ENCODE measurements at regions not wholly inside any gene's neighbourhood (a gene's known extent, or its start where the extent isn't known, plus 50 kb on each side); places are given as distances from the start of the nearest gene placed in this dataset.

GRCh38 chr12:118921761-118922160 is 59.6 kb upstream of the SRRM4 start:
- no peaks in the 10 kb centered on the region for H3K36me3 Mint-ChIP-seq (ENCODE audit: insufficient read depth, unreplicated experiment)
- H3K9me3 Mint-ChIP-seq (ENCODE audit: low read depth, unreplicated experiment): no peaks in the 10 kb centered on the region
- H3K4me3 Mint-ChIP-seq (ENCODE audit: low read depth, unreplicated experiment): no peak overlapping the region
- no TSS peak for BruUV-seq (replicated peaks)
- no peak for TF ChIP-seq CTCF (IDR thresholded peaks at IDR 0.05; ENCODE audit: unreplicated experiment)
- H3K27ac Mint-ChIP-seq (ENCODE audit: unreplicated experiment): no peak overlapping the region
- no peak for DNase-seq
- CTCF ChIA-PET: no interaction called here
- intact Hi-C loops (cut with micrococcal nuclease; ENCODE audit: unreplicated experiment): no loop called here
- H3K4me1 Mint-ChIP-seq (ENCODE audit: low read depth, unreplicated experiment): no peaks in the 10 kb centered on the region
- H3K27me3 Mint-ChIP-seq (ENCODE audit: unreplicated experiment): no peaks in the 10 kb centered on the region

GRCh38 chr12:118922405-118922804 is 58.9 kb upstream of the SRRM4 start:
- Mint-ChIP-seq H3K27me3 (ENCODE audit: unreplicated experiment) (no peaks in the 10 kb centered on the region), H3K4me1 (ENCODE audit: low read depth, unreplicated experiment) (no peaks in the 10 kb centered on the region), H3K36me3 (ENCODE audit: insufficient read depth, unreplicated experiment) (no peaks in the 10 kb centered on the region), H3K4me3 (ENCODE audit: low read depth, unreplicated experiment) (no peak overlapping the region), H3K27ac (ENCODE audit: unreplicated experiment) (no peak overlapping the region), H3K9me3 (ENCODE audit: low read depth, unreplicated experiment) (no peaks in the 10 kb centered on the region)
- BruUV-seq (replicated peaks): no TSS peak
- intact Hi-C loops (cut with micrococcal nuclease; ENCODE audit: unreplicated experiment): no loop called here
- CTCF ChIA-PET: no interaction called here
- DNase-seq: no peak
- TF ChIP-seq CTCF (IDR thresholded peaks at IDR 0.05; ENCODE audit: unreplicated experiment): no peak

- DNase-seq: no peak
- H3K9me3 Mint-ChIP-seq (ENCODE audit: low read depth, unreplicated experiment): peaks cover 4% of the 10 kb centered on the region
- BruUV-seq (replicated peaks): no TSS peak
- TF ChIP-seq CTCF (IDR thresholded peaks at IDR 0.05; ENCODE audit: unreplicated experiment): no peak
- intact Hi-C loops (cut with micrococcal nuclease; ENCODE audit: unreplicated experiment): no loop called here
- H3K36me3 Mint-ChIP-seq (ENCODE audit: insufficient read depth, unreplicated experiment): no peaks in the 10 kb centered on the region
- no peaks in the 10 kb centered on the region for H3K27me3 Mint-ChIP-seq (ENCODE audit: unreplicated experiment)
- no peak overlapping the region for H3K4me3 Mint-ChIP-seq (ENCODE audit: low read depth, unreplicated experiment)
- no peak overlapping the region for H3K27ac Mint-ChIP-seq (ENCODE audit: unreplicated experiment)
- CTCF ChIA-PET: no interaction called here
- no peaks in the 10 kb centered on the region for H3K4me1 Mint-ChIP-seq (ENCODE audit: low read depth, unreplicated experiment)
These were observed 55.9 kb upstream of the SRRM4 start for GRCh38 chr12:118925407-118925806.

- Mint-ChIP-seq H3K36me3 (ENCODE audit: insufficient read depth, unreplicated experiment) (no peaks in the 10 kb centered on the region), H3K9me3 (ENCODE audit: low read depth, unreplicated experiment) (peaks cover 4% of the 10 kb centered on the region), H3K4me3 (ENCODE audit: low read depth, unreplicated experiment) (no peak overlapping the region), H3K27ac (ENCODE audit: unreplicated experiment) (no peak overlapping the region), H3K27me3 (ENCODE audit: unreplicated experiment) (no peaks in the 10 kb centered on the region), H3K4me1 (ENCODE audit: low read depth, unreplicated experiment) (no peaks in the 10 kb centered on the region)
- intact Hi-C loops (cut with micrococcal nuclease; ENCODE audit: unreplicated experiment): no loop called here
- no peak for DNase-seq
- TF ChIP-seq CTCF (IDR thresholded peaks at IDR 0.05; ENCODE audit: unreplicated experiment): no peak
- BruUV-seq (replicated peaks): no TSS peak
- CTCF ChIA-PET: no interaction called here
These were observed 55.5 kb upstream of the SRRM4 start for GRCh38 chr12:118925826-118926225.

Data from Calu3 (cell line).